C4-2B (cell line): ENCODE measurements at regions not wholly inside any gene's neighbourhood (a gene's known extent, or its start where the extent isn't known, plus 50 kb on each side); places are given as distances from the start of the nearest gene placed in this dataset.

Experiments used
- CTCF ChIP-seq: fragments of 450-650 bp; conservative IDR thresholded peaks from 2 replicates; pipeline ENCODE4 v1.5.1; 2017; ENCODE audit warnings: mild to moderate bottlenecking
- ZFX ChIP-seq: fragments of 450-650 bp; IDR thresholded peaks from 2 replicates; pipeline ENCODE4 v1.6.1; 2017

DNA sequence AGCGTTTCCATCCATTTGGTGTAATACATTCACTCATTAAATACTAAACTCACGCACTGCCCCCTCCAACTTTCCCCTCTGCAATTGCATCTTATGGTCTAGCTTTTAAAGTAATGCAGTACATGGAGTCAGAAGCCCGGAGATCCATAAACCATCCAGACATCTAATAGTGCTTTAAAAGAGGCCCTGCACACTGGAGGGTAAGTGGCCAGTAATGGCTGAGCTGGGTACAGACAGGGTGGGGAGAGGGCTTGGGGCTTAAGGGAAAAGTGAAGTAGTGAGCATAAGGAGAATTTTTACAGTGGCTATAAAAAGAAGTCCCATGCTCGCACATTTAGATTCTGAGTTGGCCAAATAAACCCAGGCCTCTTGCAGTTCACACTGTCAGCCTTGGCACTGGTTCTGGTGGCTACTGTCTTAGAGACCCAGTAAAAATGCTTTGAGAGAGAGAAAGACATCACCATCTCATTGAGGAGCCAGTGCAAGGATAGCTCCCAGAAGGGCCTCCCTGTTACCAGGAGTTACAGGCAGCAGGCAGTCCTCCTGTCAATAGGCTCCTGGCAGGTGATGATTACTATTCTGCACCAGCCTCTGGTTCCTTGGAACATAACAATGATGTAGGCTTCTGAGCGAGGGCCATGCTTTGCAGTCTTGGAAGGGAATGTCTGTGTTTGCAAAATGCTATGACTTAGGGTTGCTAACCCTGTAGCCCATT is 112.6 kb upstream of the NEO1 start:
- no peak for TF ChIP-seq CTCF
- no peak for TF ChIP-seq ZFX
